Esophagus squamous epithelium (tissue), 5 donors: ENCODE measurements at regions not wholly inside any gene's neighbourhood (a gene's known extent, or its start where the extent isn't known, plus 50 kb on each side); places are given as distances from the start of the nearest gene placed in this dataset.

Experiments
- DNase-seq: peaks from one replicate; lab custom pipeline; 2025; lab: John Stamatoyannopoulos, UW
- H3K27ac ChIP-seq, 4 donors: fragments of 200-600 bp; sonication (generic); one replicate each; pipeline ENCODE4 v1.5.1; 2016 to 2019; ENCODE audit warnings: mild to moderate bottlenecking in 1 of 4
- H3K27me3 ChIP-seq, 4 donors: fragments of 200-600 bp; sonication (generic); 1 replicate in 3 of 4; 2 replicates in 1 of 4; pipeline versions ENCODE4 v1.5.1 to v1.6.0; 2017 to 2021; ENCODE audit warnings: antibody characterized with exemption in 1 of 4
- H3K36me3 ChIP-seq, 3 donors: fragments of 200-600 bp; sonication (generic); one replicate each; pipeline ENCODE4 v1.5.1; 2016 to 2019
- H3K4me1 ChIP-seq, 3 donors: fragments of 200-600 bp; sonication (generic); one replicate each; pipeline ENCODE4 v1.5.1; 2017 to 2019
- H3K4me3 ChIP-seq, 4 donors: fragments of 200-600 bp; sonication (generic); 1 replicate in 3 of 4; 2 replicates in 1 of 4; pipeline ENCODE4 v1.5.1; 2016 to 2019; ENCODE audit warnings: mild to moderate bottlenecking in 2 of 4, moderate library complexity in 1 of 4
- H3K9me3 ChIP-seq, 3 donors: fragments of 200-600 bp; sonication (generic); one replicate each; pipeline ENCODE4 v1.5.1; 2016 to 2019
- POLR2A ChIP-seq, 4 donors: fragments of 450-650 bp; IDR thresholded peaks; one replicate each; pipeline ENCODE4 v1.6.1; 2017; ENCODE audit warnings: antibody characterized with exemption in 4 of 4, mild to moderate bottlenecking in 4 of 4, moderate library complexity in 3 of 4
- WGBS, 2 donors: methylation state at CpG; one replicate each; pipeline ENCODE4 v1.1.5; 2018; 5-methylcytosine and 5-hydroxymethylcytosine counted together
- intact Hi-C: fragments of 100-400 bp; cut with DNase I; formaldehyde crosslinking; loops from one replicate; pipeline ENCODE4 v1.15.0; 2022
- TF ChIP-seq, protein P1 (sequence below), 6 experiments: fragments of 450-650 bp in 4 of 6; fragments of 200-600 bp in 2 of 6; sonication (generic) in 2 of 6; IDR thresholded peaks; one replicate each; pipeline ENCODE4 v1.5.1; 2016 to 2019; ENCODE audit warnings: antibody characterized with exemption in 6 of 6, mild to moderate bottlenecking in 4 of 6, moderate library complexity in 4 of 6
- donor health status: DM: yes; HTN: yes; CAD: no.

DNA sequence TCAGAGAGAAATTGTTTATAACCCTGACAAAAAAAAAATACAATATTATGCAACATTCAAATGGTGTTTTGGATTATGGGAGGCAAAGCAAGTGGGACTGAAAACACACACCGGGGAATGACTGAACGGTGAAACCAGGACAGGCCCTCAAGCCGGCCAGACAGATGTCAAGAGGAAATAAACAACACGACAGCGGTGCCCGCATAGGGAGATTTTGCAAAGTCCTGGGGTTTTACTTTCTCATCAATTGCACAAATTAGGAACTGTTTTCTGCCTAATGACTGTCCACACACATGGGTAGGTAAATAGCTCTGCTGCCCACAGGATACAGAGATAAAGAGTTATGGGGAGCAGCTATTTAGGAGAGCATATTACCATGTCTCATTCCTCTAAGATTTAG, 134.5 kb downstream of the IRS2 start:
- H3K4me1 ChIP-seq: peaks cover 0 to 18% (median 3%) of the 10 kb centered on the region in 3 donors
- no peaks in the 10 kb centered on the region for H3K9me3 ChIP-seq
- intact Hi-C loops: no loop called here
- TF ChIP-seq, protein P1, sequence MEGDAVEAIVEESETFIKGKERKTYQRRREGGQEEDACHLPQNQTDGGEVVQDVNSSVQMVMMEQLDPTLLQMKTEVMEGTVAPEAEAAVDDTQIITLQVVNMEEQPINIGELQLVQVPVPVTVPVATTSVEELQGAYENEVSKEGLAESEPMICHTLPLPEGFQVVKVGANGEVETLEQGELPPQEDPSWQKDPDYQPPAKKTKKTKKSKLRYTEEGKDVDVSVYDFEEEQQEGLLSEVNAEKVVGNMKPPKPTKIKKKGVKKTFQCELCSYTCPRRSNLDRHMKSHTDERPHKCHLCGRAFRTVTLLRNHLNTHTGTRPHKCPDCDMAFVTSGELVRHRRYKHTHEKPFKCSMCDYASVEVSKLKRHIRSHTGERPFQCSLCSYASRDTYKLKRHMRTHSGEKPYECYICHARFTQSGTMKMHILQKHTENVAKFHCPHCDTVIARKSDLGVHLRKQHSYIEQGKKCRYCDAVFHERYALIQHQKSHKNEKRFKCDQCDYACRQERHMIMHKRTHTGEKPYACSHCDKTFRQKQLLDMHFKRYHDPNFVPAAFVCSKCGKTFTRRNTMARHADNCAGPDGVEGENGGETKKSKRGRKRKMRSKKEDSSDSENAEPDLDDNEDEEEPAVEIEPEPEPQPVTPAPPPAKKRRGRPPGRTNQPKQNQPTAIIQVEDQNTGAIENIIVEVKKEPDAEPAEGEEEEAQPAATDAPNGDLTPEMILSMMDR (IDR thresholded peaks at IDR 0.05): no peak
- no peak for TF ChIP-seq POLR2A (IDR thresholded peaks at IDR 0.05)
- 45 to 69% methylated on average over 6 of the region's 6 CpGs for WGBS, 2 donors
- no peak for DNase-seq
- H3K27me3 ChIP-seq: peaks cover 0 to 4% (median 0%) of the 10 kb centered on the region in 4 donors
- peak overlapping the region; percentile 16 to 27 (median 22) for H3K27ac ChIP-seq
- H3K36me3 ChIP-seq: no peaks in the 10 kb centered on the region
- no peak overlapping the region for H3K4me3 ChIP-seq

DNA sequence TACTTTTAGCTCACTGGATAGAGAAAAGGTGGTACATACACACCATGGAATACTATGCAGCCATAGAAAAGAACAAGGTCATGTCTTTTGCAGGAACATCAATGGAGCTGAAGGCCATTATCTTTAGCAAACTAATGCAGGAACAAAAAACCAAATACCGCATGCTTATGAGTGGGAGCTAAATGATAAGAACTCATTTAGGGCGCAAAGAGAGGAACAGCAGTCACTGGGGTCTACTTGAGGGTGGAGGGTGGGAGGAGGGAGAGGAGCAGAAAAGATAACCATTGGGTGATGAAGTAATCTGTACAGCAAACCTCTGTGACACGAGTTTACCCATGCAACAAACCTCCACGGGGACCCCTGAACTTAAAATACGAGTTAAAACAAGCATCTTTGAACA, 135.1 kb downstream of the IRS2 start:
- Histone ChIP-seq H3K9me3 (no peaks in the 10 kb centered on the region), H3K4me1 (peaks cover 0 to 21% (median 4%) of the 10 kb centered on the region in 3 donors), H3K27me3 (peaks cover 0 to 4% (median 0%) of the 10 kb centered on the region in 4 donors), H3K4me3 (no peak overlapping the region), H3K27ac (peak overlapping the region in 3 of 4 donors; percentile 16 to 26 (median 19)), H3K36me3 (no peaks in the 10 kb centered on the region)
- intact Hi-C loops: no loop called here
- no peak for TF ChIP-seq POLR2A (IDR thresholded peaks at IDR 0.05)
- TF ChIP-seq, protein P1 (IDR thresholded peaks at IDR 0.05): no peak
- DNase-seq: no peak
- WGBS, 2 donors: 73 to 77% methylated on average over 5 of the region's 5 CpGs

DNA sequence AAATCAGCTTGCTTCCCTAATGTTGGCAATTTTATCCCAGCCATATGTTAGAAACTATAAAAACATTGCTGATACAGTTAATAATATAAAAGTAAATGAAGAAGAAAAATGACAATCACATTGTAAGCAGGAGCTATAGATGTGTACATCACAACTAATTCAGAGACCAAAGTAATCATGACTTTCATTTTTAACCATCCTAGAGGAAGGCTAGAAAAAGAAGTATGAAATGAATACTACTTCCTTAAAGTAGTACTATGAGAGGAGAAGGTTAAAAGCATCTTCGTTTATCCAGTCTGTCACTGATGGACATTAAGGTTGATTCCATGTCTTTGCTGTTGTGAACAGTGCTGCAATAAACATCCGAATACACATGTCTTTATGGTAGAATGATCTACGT, 135.5 kb downstream of the IRS2 start:
- peaks cover 0 to 4% (median 0%) of the 10 kb centered on the region in 4 donors for H3K27me3 ChIP-seq
- no peaks in the 10 kb centered on the region for H3K9me3 ChIP-seq
- intact Hi-C loops: no loop called here
- TF ChIP-seq POLR2A (IDR thresholded peaks at IDR 0.05): no peak
- TF ChIP-seq, protein P1 (IDR thresholded peaks at IDR 0.05): no peak
- 78 to 93% methylated on average over 3 of the region's 3 CpGs for WGBS, 2 donors
- peaks cover 0 to 19% (median 4%) of the 10 kb centered on the region in 3 donors for H3K4me1 ChIP-seq
- no peak overlapping the region for H3K4me3 ChIP-seq
- no peaks in the 10 kb centered on the region for H3K36me3 ChIP-seq
- no peak for DNase-seq
- H3K27ac ChIP-seq: no peak overlapping the region

DNA sequence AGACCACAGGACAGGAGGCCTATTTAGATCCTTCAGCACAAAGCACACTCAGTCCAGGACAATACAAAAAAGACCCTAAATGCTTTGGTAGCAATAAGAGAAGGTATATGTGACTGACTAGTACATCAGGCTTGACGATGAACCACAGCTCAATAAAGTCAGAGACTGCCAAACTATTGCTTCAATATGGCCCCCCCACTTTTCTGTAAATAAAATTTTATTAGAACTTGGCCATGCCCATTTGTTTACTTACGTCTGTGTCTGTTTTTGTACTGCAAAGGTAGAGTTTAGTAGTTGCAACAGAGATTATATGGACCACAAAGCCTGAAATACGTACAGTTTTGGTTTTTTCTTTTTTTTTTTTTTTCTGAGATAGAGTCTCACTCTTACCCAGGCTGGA, 136.7 kb downstream of the IRS2 start:
- TF ChIP-seq, protein P1 (IDR thresholded peaks at IDR 0.05): no peak
- TF ChIP-seq POLR2A (IDR thresholded peaks at IDR 0.05): no peak
- DNase-seq: no peak
- intact Hi-C loops: no loop called here

DNA sequence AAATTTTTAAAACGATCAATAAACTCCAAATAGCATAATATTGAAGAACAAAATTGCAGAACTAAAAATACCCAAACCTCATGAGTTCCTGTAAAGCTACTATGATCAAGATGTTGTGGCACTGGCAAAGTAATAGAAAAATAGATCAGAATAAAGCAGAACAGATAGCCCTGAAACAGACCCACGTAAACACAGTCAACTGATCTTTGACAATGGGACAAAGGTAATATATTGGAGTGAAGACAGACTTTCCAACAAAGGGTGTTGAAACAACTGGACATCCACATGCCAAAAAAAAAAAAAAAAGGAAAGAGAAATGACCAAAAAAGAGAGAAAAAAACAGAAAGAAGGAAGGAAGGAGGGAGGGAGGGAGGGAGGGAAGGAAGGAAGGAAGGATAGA, 138.7 kb downstream of the IRS2 start:
- H3K27ac ChIP-seq: no peak overlapping the region
- no peaks in the 10 kb centered on the region for H3K36me3 ChIP-seq
- H3K4me3 ChIP-seq: no peak overlapping the region
- peaks cover 0 to 4% (median 0%) of the 10 kb centered on the region in 4 donors for H3K27me3 ChIP-seq
- H3K4me1 ChIP-seq: peaks cover 0 to 10% (median 4%) of the 10 kb centered on the region in 3 donors
- intact Hi-C loops: no loop called here
- DNase-seq: no peak
- H3K9me3 ChIP-seq: no peaks in the 10 kb centered on the region
- WGBS, 2 donors: 78 to 82% methylated on average over 2 of the region's 2 CpGs
- TF ChIP-seq, protein P1 (IDR thresholded peaks at IDR 0.05): no peak

More for the DNA sequence above, 136.7 kb downstream of the IRS2 start:
- no peak overlapping the region for H3K4me3 ChIP-seq
- 80 to 87% methylated on average over 3 of the region's 3 CpGs for WGBS, 2 donors
- no peaks in the 10 kb centered on the region for H3K9me3 ChIP-seq
- H3K27ac ChIP-seq: no peak overlapping the region
- H3K27me3 ChIP-seq: peaks cover 0 to 4% (median 0%) of the 10 kb centered on the region in 4 donors
- peaks cover 0 to 10% (median 4%) of the 10 kb centered on the region in 3 donors for H3K4me1 ChIP-seq
- H3K36me3 ChIP-seq: no peaks in the 10 kb centered on the region
